K562 (cell line): ENCODE measurements at regions not wholly inside any gene's neighbourhood (a gene's known extent, or its start where the extent isn't known, plus 50 kb on each side); places are given as distances from the start of the nearest gene placed in this dataset.

Experiments used
- ATAC-seq: fragments of 200-7000 bp; cut with Tn5 transposase; 3 replicates; pipeline ENCODE4 v1.9.1; 2020; ENCODE audit warnings: moderate library complexity
- BruUV-seq: library from RNA; stranded (reverse); fragments of 400-500 nt; replicated peaks from 2 replicates; lab custom pipeline; 2021; lab: Mats Ljungman, UMichigan
- CTCF ChIA-PET: fragments of 300-600 bp; formaldehyde crosslinking; extraction: SDS; loops from one replicate; lab custom pipeline; 2021; ENCODE audit warnings: low intra/inter-chr PET ratio; lab: Yijun Ruan, JAX
- POLR2A ChIA-PET: fragments of 300-600, 350-650 bp; sonication (Branson Sonifier 250); formaldehyde crosslinking; extraction: SDS; loops from one replicate; lab custom pipeline; 2021; ENCODE audit warnings: antibody characterized with exemption, inconsistent platforms; lab: Yijun Ruan, JAX
- DNase-seq, 4 experiments: peaks; one replicate each; pipeline versions ENCODE4 v3.0.0 to v3.0.0-alpha.2; 2011 to 2018; ENCODE audit warnings: low spot score in 3 of 4, mixed read lengths in 3 of 4; ENCODE audit errors: extremely low read depth in 1 of 4
- FAIRE-seq: peaks from 2 replicates; lab custom pipeline; 2011; peaks lifted over from hg19 to GRCh38; lab: Jason Lieb, UNC
- H2AFZ ChIP-seq: 2 replicates; pipeline ENCODE4 v1.6.0; 2011; ENCODE audit warnings: low read depth, low read length, control low read depth, inconsistent platforms
- H3K27ac ChIP-seq: fragments of 200-600 bp; 3 replicates; pipeline ENCODE4 v1.8.0; 2011; ENCODE audit warnings: low read depth, mild to moderate bottlenecking, control low read depth, inconsistent platforms, low read length, moderate library complexity, mixed read lengths; ENCODE audit errors: extremely low read depth
- H3K27me3 ChIP-seq, 2 experiments: fragments of 300-600 bp in 1 of 2; 2 replicates in 1 of 2; 3 replicates in 1 of 2; pipeline versions ENCODE4 v1.6.0 to v1.8.0; 2011; ENCODE audit warnings: inconsistent platforms in 2 of 2, low read length in 2 of 2, mild to moderate bottlenecking in 1 of 2, mixed read lengths in 1 of 2, moderate library complexity in 1 of 2; ENCODE audit not compliant: control insufficient read depth in 2 of 2, insufficient read depth in 2 of 2
- H3K36me3 ChIP-seq: fragments of 300-600 bp; 3 replicates; pipeline ENCODE4 v1.8.0; 2011; ENCODE audit warnings: mild to moderate bottlenecking, low read length, inconsistent platforms; ENCODE audit not compliant: control insufficient read depth, insufficient read depth
- H3K4me1 ChIP-seq, 2 experiments: fragments of 200-600 bp in 1 of 2; replicated peaks in 1 of 2; 2 replicates in 1 of 2; 3 replicates in 1 of 2; pipeline versions ENCODE4 v1.5.1 to v1.8.0; 2011; ENCODE audit warnings: inconsistent platforms in 2 of 2, low read length in 2 of 2, mild to moderate bottlenecking in 1 of 2, mixed read lengths in 1 of 2, moderate library complexity in 1 of 2; ENCODE audit not compliant: control insufficient read depth in 2 of 2, insufficient read depth in 2 of 2
- H3K4me2 ChIP-seq: 2 replicates; pipeline ENCODE4 v1.6.1; 2011; ENCODE audit warnings: low read length, control low read depth, inconsistent platforms, mixed read lengths; ENCODE audit not compliant: insufficient read depth
- H3K4me3 ChIP-seq: fragments of 200-600 bp; sonication (generic), shearing (Covaris generic); 2 replicates; pipeline ENCODE4 v1.5.1; 2016; ENCODE audit warnings: control low read depth, inconsistent platforms
- H3K79me2 ChIP-seq: fragments of 200-600 bp; 3 replicates; pipeline ENCODE4 v1.8.0; 2011; ENCODE audit warnings: low read length, inconsistent platforms; ENCODE audit not compliant: control insufficient read depth, insufficient read depth
- H3K9ac ChIP-seq, 2 experiments: 2 replicates each; pipeline versions ENCODE4 v1.6.0 to v1.6.1; 2011; ENCODE audit warnings: low read depth in 2 of 2, low read length in 2 of 2, control low read depth in 1 of 2, inconsistent platforms in 1 of 2, mild to moderate bottlenecking in 1 of 2, mixed read lengths in 1 of 2; ENCODE audit not compliant: insufficient read depth in 1 of 2
- H3K9me1 ChIP-seq: one replicate; pipeline ENCODE4 v1.6.0; 2011; ENCODE audit warnings: inconsistent platforms, mild to moderate bottlenecking, low read length, moderate library complexity; ENCODE audit not compliant: control insufficient read depth, insufficient read depth
- H3K9me3 ChIP-seq: replicated peaks from 2 replicates; pipeline ENCODE4 v1.5.1; 2011; ENCODE audit warnings: low read depth, low read length, inconsistent platforms; ENCODE audit not compliant: control insufficient read depth, insufficient read depth
- H4K20me1 ChIP-seq: replicated peaks from 2 replicates; pipeline ENCODE4 v1.6.1; 2011; ENCODE audit warnings: low read length, inconsistent platforms, mixed read lengths; ENCODE audit not compliant: control insufficient read depth, insufficient read depth
- FOXA1 ChIP-seq: fragments of 450-650 bp; IDR thresholded peaks from 2 replicates; pipeline ENCODE4 v1.6.1; 2016; ENCODE audit warnings: mild to moderate bottlenecking, borderline replicate concordance
- HDAC6 ChIP-seq: IDR thresholded peaks from 2 replicates; pipeline ENCODE4 v1.6.1; 2012; ENCODE audit warnings: low read depth, mild to moderate bottlenecking, control low read depth, inconsistent platforms, low read length, moderate library complexity
- JUN ChIP-seq, 2 experiments: sonication (generic) in 1 of 2; formaldehyde crosslinking in 1 of 2; IDR thresholded peaks; 2 replicates each; pipeline versions ENCODE4 v1.6.1 to v1.8.0; 2012 to 2022; ENCODE audit warnings: borderline replicate concordance in 2 of 2, mild to moderate bottlenecking in 2 of 2, improper control_type of control experiment in 1 of 2, low read depth in 1 of 2, low read length in 1 of 2, missing genetic modification reagents in 1 of 2
- PURB ChIP-seq: sonication (generic); formaldehyde crosslinking; IDR thresholded peaks from 2 replicates; pipeline ENCODE4 v1.9.0; 2021; ENCODE audit warnings: low read depth, mild to moderate bottlenecking, missing genetic modification reagents
- SP2 ChIP-seq: IDR thresholded peaks from 2 replicates; pipeline ENCODE4 v1.6.1; 2011; ENCODE audit warnings: mild to moderate bottlenecking, low read depth, low read length, moderate library complexity; ENCODE audit not compliant: poor library complexity, severe bottlenecking; ENCODE audit errors: extremely low read depth
- THRB ChIP-seq: fragments of 450-650 bp; formaldehyde crosslinking; conservative IDR thresholded peaks from 2 replicates; pipeline ENCODE4 v1.4.0; 2022; ENCODE audit warnings: mild to moderate bottlenecking, missing genetic modification characterization
- ZNF12 ChIP-seq: sonication (generic); formaldehyde crosslinking; IDR thresholded peaks from 2 replicates; pipeline ENCODE4 v1.4.0; 2020; ENCODE audit warnings: mild to moderate bottlenecking, missing genetic modification reagents
- ZSCAN29 ChIP-seq: fragments of 450-650 bp; IDR thresholded peaks from 2 replicates; pipeline ENCODE4 v1.6.1; 2017
- WGBS: fragments of 100-300 bp; shearing (Covaris generic); methylation state at CpG from one replicate; pipeline ENCODE4 v1.1.6; 2016; ENCODE audit warnings: low coverage, mixed read lengths; ENCODE audit not compliant: insufficient coverage; ENCODE audit errors: missing lambda C conversion rate; 5-methylcytosine and 5-hydroxymethylcytosine counted together
- in situ Hi-C: fragments of 300-500 bp; cut with MboI; formaldehyde crosslinking; loops from 4 replicates; pipeline ENCODE4 v1.15.0; 2018; ENCODE audit warnings: inconsistent platforms, mixed read lengths
- intact Hi-C: fragments of 100-400 bp; cut with micrococcal nuclease; formaldehyde crosslinking; loops from 2 replicates; pipeline ENCODE4 v1.14.2; 2022
- TF ChIP-seq, protein P1 (sequence below): IDR thresholded peaks from 2 replicates; pipeline ENCODE4 v1.6.1; 2012; ENCODE audit warnings: low read depth, low read length, improper control_type of control experiment, borderline replicate concordance
- TF ChIP-seq, protein P2 (sequence below): fragments of 450-650 bp; IDR thresholded peaks from 2 replicates; pipeline ENCODE4 v1.6.1; 2016; ENCODE audit warnings: missing biosample characterization, missing genetic modification characterization

DNA sequence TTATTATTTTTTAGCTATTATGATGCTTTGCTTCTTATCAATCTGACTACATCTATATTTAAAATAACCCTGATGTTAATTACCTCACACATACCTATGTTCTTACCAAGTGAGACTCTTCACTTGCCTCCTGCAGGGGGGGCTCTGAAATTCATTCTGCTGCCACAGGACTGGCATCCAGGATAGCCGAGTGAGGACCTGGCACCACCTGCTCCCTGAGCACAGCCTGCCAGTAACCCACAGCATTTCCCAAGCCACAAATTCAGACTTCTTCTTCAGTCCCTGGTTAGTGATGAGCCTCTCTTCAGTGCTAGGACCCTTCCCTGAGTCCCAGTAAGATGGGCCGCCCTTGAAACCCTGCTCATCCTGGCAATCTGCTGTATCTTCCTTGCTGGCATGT, 296.5 kb upstream of the PLXNA2 start:
- Histone ChIP-seq H4K20me1 (no peaks in the 10 kb centered on the region), H3K27me3 (peaks cover 0 to 8% of the 10 kb centered on the region in 2 experiments; a peak in 3 of 5 replicates), H3K9me1 (no peaks in the 10 kb centered on the region), H3K79me2 (no peaks in the 10 kb centered on the region), H3K9me3 (no peaks in the 10 kb centered on the region), H3K36me3 (no peaks in the 10 kb centered on the region), H3K4me3 (no peak overlapping the region), H3K9ac (no peak overlapping the region), H3K27ac (no peak overlapping the region), H2AFZ (no peak overlapping the region), H3K4me1 (no peaks in the 10 kb centered on the region), H3K4me2 (no peak overlapping the region)
- no TSS peak for BruUV-seq
- POLR2A ChIA-PET = no interaction called here
- WGBS = 0% methylated on average over 2 of the region's 2 CpGs
- DNase-seq = no peak
- no peak for FAIRE-seq
- TF ChIP-seq, protein P1, sequence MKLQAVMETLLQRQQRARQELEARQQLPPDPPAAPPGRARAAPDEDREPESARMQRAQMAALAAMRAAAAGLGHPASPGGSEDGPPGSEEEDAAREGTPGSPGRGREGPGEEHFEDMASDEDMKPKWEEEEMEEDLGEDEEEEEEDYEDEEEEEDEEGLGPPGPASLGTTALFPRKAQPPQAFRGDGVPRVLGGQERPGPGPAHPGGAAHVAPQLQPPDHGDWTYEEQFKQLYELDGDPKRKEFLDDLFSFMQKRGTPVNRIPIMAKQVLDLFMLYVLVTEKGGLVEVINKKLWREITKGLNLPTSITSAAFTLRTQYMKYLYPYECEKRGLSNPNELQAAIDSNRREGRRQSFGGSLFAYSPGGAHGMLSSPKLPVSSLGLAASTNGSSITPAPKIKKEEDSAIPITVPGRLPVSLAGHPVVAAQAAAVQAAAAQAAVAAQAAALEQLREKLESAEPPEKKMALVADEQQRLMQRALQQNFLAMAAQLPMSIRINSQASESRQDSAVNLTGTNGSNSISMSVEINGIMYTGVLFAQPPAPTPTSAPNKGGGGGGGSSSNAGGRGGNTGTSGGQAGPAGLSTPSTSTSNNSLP = no peak
- in situ Hi-C loops (no loop called here), intact Hi-C loops (no loop called here)
- CTCF ChIA-PET = no interaction called here
- ATAC-seq = no peak

DNA sequence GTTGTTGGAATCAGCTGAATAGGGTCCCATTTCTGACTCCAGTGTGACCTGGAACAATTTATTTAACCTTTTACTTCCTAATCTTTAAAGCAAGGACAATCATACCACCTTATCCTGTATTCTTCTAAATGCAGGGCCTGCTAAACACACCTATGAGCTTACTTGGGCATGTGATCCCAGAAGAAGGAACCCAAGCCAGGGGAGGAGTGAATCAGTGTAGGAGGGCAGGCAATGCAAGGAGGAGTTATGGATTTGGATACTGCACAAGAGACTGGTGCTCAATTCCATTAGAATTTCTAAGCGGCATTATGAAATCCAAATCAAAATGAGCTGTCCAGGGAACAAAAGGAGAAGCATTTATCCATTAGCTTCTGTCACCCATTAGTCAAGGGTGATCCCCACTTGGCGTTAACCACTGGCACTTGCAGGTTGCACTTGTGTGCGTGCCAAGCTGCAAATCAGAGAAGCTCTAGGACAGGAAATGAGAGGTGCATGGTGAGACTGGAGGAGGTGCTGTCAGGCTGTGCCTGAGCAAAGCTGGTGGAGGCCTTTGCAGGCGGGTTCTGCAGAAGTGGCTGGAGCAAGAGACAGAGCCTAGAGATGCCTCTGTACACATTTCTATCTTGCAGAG, 297.2 kb upstream of the PLXNA2 start:
- in situ Hi-C loops (no loop called here), intact Hi-C loops (no loop called here)
- no peak overlapping the region for H3K9ac ChIP-seq
- ChIA-PET POLR2A (no interaction called here), CTCF (no interaction called here)
- H3K4me1 ChIP-seq = no peaks in the 10 kb centered on the region
- H3K36me3 ChIP-seq = no peaks in the 10 kb centered on the region
- H2AFZ ChIP-seq = no peak overlapping the region
- H3K4me3 ChIP-seq = no peak overlapping the region
- FAIRE-seq (no peak), DNase-seq (no peak), ATAC-seq (no peak)
- no peaks in the 10 kb centered on the region for H3K9me3 ChIP-seq
- peaks cover 0 to 8% of the 10 kb centered on the region in 2 experiments; a peak in 3 of 5 replicates for H3K27me3 ChIP-seq
- no peak overlapping the region for H3K4me2 ChIP-seq
- no peaks in the 10 kb centered on the region for H4K20me1 ChIP-seq
- no peaks in the 10 kb centered on the region for H3K79me2 ChIP-seq
- no peak overlapping the region for H3K27ac ChIP-seq
- H3K9me1 ChIP-seq = no peaks in the 10 kb centered on the region
- BruUV-seq = no TSS peak
- WGBS = 0% methylated on average over 4 of the region's 4 CpGs
- TF ChIP-seq, protein P2, sequence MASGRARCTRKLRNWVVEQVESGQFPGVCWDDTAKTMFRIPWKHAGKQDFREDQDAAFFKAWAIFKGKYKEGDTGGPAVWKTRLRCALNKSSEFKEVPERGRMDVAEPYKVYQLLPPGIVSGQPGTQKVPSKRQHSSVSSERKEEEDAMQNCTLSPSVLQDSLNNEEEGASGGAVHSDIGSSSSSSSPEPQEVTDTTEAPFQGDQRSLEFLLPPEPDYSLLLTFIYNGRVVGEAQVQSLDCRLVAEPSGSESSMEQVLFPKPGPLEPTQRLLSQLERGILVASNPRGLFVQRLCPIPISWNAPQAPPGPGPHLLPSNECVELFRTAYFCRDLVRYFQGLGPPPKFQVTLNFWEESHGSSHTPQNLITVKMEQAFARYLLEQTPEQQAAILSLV (tag) = no peak
- TF ChIP-seq PURB (CRISPR knock-in tag) (no peak), THRB (CRISPR knock-in tag) (no peak), FOXA1 (no peak), ZSCAN29 (no peak), ZNF12 (CRISPR knock-in tag) (no peak), HDAC6 (no peak), SP2 (no peak), JUN (IDR thresholded peaks at IDR 0.05; ENCODE audit: borderline replicate concordance, low read depth, low read length) (no peak), JUN (CRISPR knock-in tag; IDR thresholded peaks at IDR 0.05; ENCODE audit: borderline replicate concordance) (no peak)
